ENCODE measurements at regions not wholly inside any gene's neighbourhood (a gene's known extent, or its start where the extent isn't known, plus 50 kb on each side); places are given as distances from the start of the nearest gene placed in this dataset.

GRCh38 chr2:103660519-103660918 lies 898.7 kb downstream of the TMEM182 start:
- no peak overlapping the region for H3K27ac ChIP-seq (replicated peaks in 1 of 4)
- no peaks in the 10 kb centered on the region for H3K4me1 ChIP-seq
- H3K27me3 ChIP-seq = no peaks in the 10 kb centered on the region
- no peak for DNase-seq (ENCODE audit: extremely low spot score)
- TF ChIP-seq POLR2AphosphoS5 (IDR thresholded peaks at IDR 0.05) = no peak
- no peak for TF ChIP-seq POLR2A (IDR thresholded peaks at IDR 0.05; ENCODE audit: low read depth)
- no peak for TF ChIP-seq CTCF (IDR thresholded peaks at IDR 0.05)
- TF ChIP-seq EP300 (IDR thresholded peaks at IDR 0.05) = no peak
- no peaks in the 10 kb centered on the region for H3K36me3 ChIP-seq
- intact Hi-C loops (cut with DNase I) = no loop called here
- peaks cover 0 to 7% (median 0%) of the 10 kb centered on the region in 4 donors for H3K9me3 ChIP-seq
- H3K4me3 ChIP-seq = no peak overlapping the region

GRCh38 chr2:103660947-103661346 lies 899.1 kb downstream of the TMEM182 start:
- no peak overlapping the region for H3K27ac ChIP-seq (replicated peaks in 1 of 4)
- intact Hi-C loops (cut with DNase I) = no loop called here
- H3K9me3 ChIP-seq = peaks cover 0 to 7% (median 0%) of the 10 kb centered on the region in 4 donors
- H3K36me3 ChIP-seq = no peaks in the 10 kb centered on the region
- H3K27me3 ChIP-seq = no peaks in the 10 kb centered on the region
- no peaks in the 10 kb centered on the region for H3K4me1 ChIP-seq
- 55% methylated on average over 1 of the region's 1 CpG for WGBS
- TF ChIP-seq EP300 (IDR thresholded peaks at IDR 0.05) (no peak), CTCF (IDR thresholded peaks at IDR 0.05) (no peak), POLR2AphosphoS5 (IDR thresholded peaks at IDR 0.05) (no peak), POLR2A (IDR thresholded peaks at IDR 0.05; ENCODE audit: low read depth) (no peak)
- H3K4me3 ChIP-seq = no peak overlapping the region
- DNase-seq (ENCODE audit: extremely low spot score) = no peak

GRCh38 chr2:103664690-103665089 lies 902.9 kb downstream of the TMEM182 start:
- TF ChIP-seq CTCF (IDR thresholded peaks at IDR 0.05) (no peak), POLR2A (IDR thresholded peaks at IDR 0.05; ENCODE audit: low read depth) (no peak), EP300 (IDR thresholded peaks at IDR 0.05) (no peak), POLR2AphosphoS5 (IDR thresholded peaks at IDR 0.05) (no peak)
- H3K4me3 ChIP-seq = no peak overlapping the region
- no peak overlapping the region for H3K27ac ChIP-seq (replicated peaks in 1 of 4)
- H3K36me3 ChIP-seq = no peaks in the 10 kb centered on the region
- H3K4me1 ChIP-seq = no peaks in the 10 kb centered on the region
- no peaks in the 10 kb centered on the region for H3K9me3 ChIP-seq
- intact Hi-C loops (cut with DNase I) = no loop called here
- no peak for DNase-seq (ENCODE audit: extremely low spot score)
- 37% methylated on average over 4 of the region's 4 CpGs for WGBS
- H3K27me3 ChIP-seq = no peaks in the 10 kb centered on the region

- no peak for DNase-seq (ENCODE audit: extremely low spot score)
- H3K27me3 ChIP-seq = no peaks in the 10 kb centered on the region
- H3K27ac ChIP-seq (replicated peaks in 1 of 4) = no peak overlapping the region
- H3K4me3 ChIP-seq = no peak overlapping the region
- WGBS = 79% methylated on average over 3 of the region's 3 CpGs
- intact Hi-C loops (cut with DNase I) = no loop called here
- H3K4me1 ChIP-seq = no peaks in the 10 kb centered on the region
- no peak for TF ChIP-seq CTCF (IDR thresholded peaks at IDR 0.05)
- no peak for TF ChIP-seq EP300 (IDR thresholded peaks at IDR 0.05)
- no peak for TF ChIP-seq POLR2AphosphoS5 (IDR thresholded peaks at IDR 0.05)
- TF ChIP-seq POLR2A (IDR thresholded peaks at IDR 0.05; ENCODE audit: low read depth) = no peak
- no peaks in the 10 kb centered on the region for H3K36me3 ChIP-seq
- H3K9me3 ChIP-seq = no peaks in the 10 kb centered on the region
Measured at GRCh38 chr2:103667335-103667884, 905.6 kb downstream of the TMEM182 start.

- H3K27me3 ChIP-seq = no peaks in the 10 kb centered on the region
- intact Hi-C loops (cut with DNase I) = no loop called here
- H3K4me1 ChIP-seq = no peaks in the 10 kb centered on the region
- no peak overlapping the region for H3K4me3 ChIP-seq
- H3K9me3 ChIP-seq = no peaks in the 10 kb centered on the region
- TF ChIP-seq POLR2A (IDR thresholded peaks at IDR 0.05; ENCODE audit: low read depth) = no peak
- no peak for TF ChIP-seq EP300 (IDR thresholded peaks at IDR 0.05)
- TF ChIP-seq POLR2AphosphoS5 (IDR thresholded peaks at IDR 0.05) = no peak
- no peak for TF ChIP-seq CTCF (IDR thresholded peaks at IDR 0.05)
- H3K36me3 ChIP-seq = no peaks in the 10 kb centered on the region
- no peak overlapping the region for H3K27ac ChIP-seq (replicated peaks in 1 of 4)
- 94% methylated on average over 5 of the region's 6 CpGs for whole genome bisulfite sequencing
- no peak for DNase-seq (ENCODE audit: extremely low spot score)
Measured at GRCh38 chr2:103669531-103669930, 907.7 kb downstream of the TMEM182 start.
